Heart right ventricle (tissue), 16 donors: ENCODE measurements at regions not wholly inside any gene's neighbourhood (a gene's known extent, or its start where the extent isn't known, plus 50 kb on each side); places are given as distances from the start of the nearest gene placed in this dataset.

Experiments used
- ATAC-seq, 8 donors: fragments of 200-7000 bp; cut with Tn5 transposase; one replicate each; pipeline ENCODE4 v1.9.1; 2020; ENCODE audit warnings: mild to moderate bottlenecking in 8 of 8, moderate library complexity in 8 of 8, moderate number of reproducible peaks in 1 of 8
- DNase-seq, 2 donors: peaks; one replicate each; pipeline ENCODE4 v3.0.0-alpha.2; 2020
- H3K27ac ChIP-seq, 10 donors: fragments of 200-600 bp; sonication (generic) in 2 of 10; one replicate each; pipeline versions ENCODE4 v1.5.0 to v1.8.0; 2020 to 2022; ENCODE audit warnings: mild to moderate bottlenecking in 3 of 10
- H3K27me3 ChIP-seq, 7 donors: fragments of 200-600 bp; one replicate each; pipeline ENCODE4 v1.8.0; 2021 to 2022; ENCODE audit warnings: mild to moderate bottlenecking in 2 of 7
- H3K36me3 ChIP-seq, 9 donors: fragments of 200-600 bp; sonication (generic) in 1 of 9; one replicate each; pipeline versions ENCODE4 v1.5.0 to v1.8.0; 2020 to 2022; ENCODE audit warnings: mild to moderate bottlenecking in 2 of 9
- H3K4me1 ChIP-seq, 9 donors: fragments of 200-600 bp; sonication (generic) in 1 of 9; one replicate each; pipeline versions ENCODE4 v1.5.0 to v1.8.0; 2020 to 2022; ENCODE audit warnings: mild to moderate bottlenecking in 4 of 9
- H3K4me3 ChIP-seq, 10 donors: fragments of 200-600 bp; sonication (generic) in 2 of 10; one replicate each; pipeline versions ENCODE4 v1.5.0 to v1.8.0; 2020 to 2022; ENCODE audit warnings: mild to moderate bottlenecking in 7 of 10, moderate library complexity in 2 of 10
- H3K9me3 ChIP-seq, 11 donors: fragments of 200-600 bp in 10 of 11; sonication (generic) in 2 of 11; one replicate each; pipeline versions ENCODE4 v1.5.0 to v1.8.0; 2013 to 2022; ENCODE audit warnings: mild to moderate bottlenecking in 2 of 11, control low read depth in 1 of 11, moderate library complexity in 1 of 11
- CTCF ChIP-seq, 9 donors: fragments of 200-600 bp; sonication (generic) in 2 of 9; IDR thresholded peaks; one replicate each; pipeline versions ENCODE4 v1.5.0 to v1.8.0; 2021 to 2022; ENCODE audit warnings: antibody characterized with exemption in 9 of 9, mild to moderate bottlenecking in 5 of 9, moderate library complexity in 1 of 9
- WGBS, 2 donors: extraction: QIAGEN DNeasy Blood & Tissue Kit; methylation state at CpG; one replicate each; pipeline ENCODE4 v1.1.7; 2013; ENCODE audit warnings: inconsistent platforms in 1 of 2; 5-methylcytosine and 5-hydroxymethylcytosine counted together
- intact Hi-C, 10 donors: fragments of 100-400 bp; cut with DNase I; formaldehyde crosslinking; loops; one replicate each; pipeline versions ENCODE4 v1.11.1 to v1.14.2; 2022
- donor health status: Arrhythmogenic right ventricular cardiomyopathy.
- donor health status: ischemic (EF 13 %, LVEDD 7.1; RV severe dilation, severe dysfunction).
- donor health status: healthy with polysubstance abuse.
- donor health status: DM: no; HTN: yes; CAD: no.
- donor health status: DM: no; HTN: no; CAD: no.
- donor health status: ischemic (EF 25% LVEDD 6.9; RV normal size, moderate dysfunction).
- donor health status: ischemic (EF 25% LVEDD 5.7; RV mildly dilated, moderate dysfunction).
- donor health status: healthy.
- donor health status: DM: yes; HTN: yes; CAD: no.
- donor health status: Ischemic cardiomyopathy.
- donor health status: ischemic (EF 35%, LVEDD 5.7; RV mildly dilated, moderate dysfunction).
- donor health status: nonischemic (EF 11% LVEDD 7.7; RV severe dilation, severe dysfunction).
- donor health status: DM: yes; HTN: yes; CAD: no.
- donor health status: PGD.
- donor health status: ischemic (EF 29% LVEDD 5.4; RV normal size, mild dysfunction).
- donor health status: nonischemic (EF 23%, LVEDD 6.1; RV moderate dilation, normal function).

- Histone ChIP-seq H3K9me3 (peaks cover 0 to 4% (median 0%) of the 10 kb centered on the region in 11 donors), H3K4me3 (no peak overlapping the region), H3K27me3 (no peaks in the 10 kb centered on the region), H3K36me3 (no peaks in the 10 kb centered on the region), H3K4me1 (no peaks in the 10 kb centered on the region), H3K27ac (no peak overlapping the region)
- 96 to 97% methylated on average over 2 of the region's 2 CpGs for WGBS, 2 donors
- DNase-seq (no peak), ATAC-seq (no peak)
- TF ChIP-seq CTCF (IDR thresholded peaks at IDR 0.05) = no peak
- intact Hi-C loops = no loop called here
Observed at GRCh38 chr2:183214680-183215079, 90.4 kb downstream of the NUP35 start.

GRCh38 chr2:183215917-183216316 is 91.7 kb downstream of the NUP35 start:
- ATAC-seq (no peak), DNase-seq (no peak)
- 0 to 53% methylated on average over 1 of the region's 1 CpG for WGBS, 2 donors
- no peaks in the 10 kb centered on the region for H3K4me1 ChIP-seq
- intact Hi-C loops = no loop called here
- TF ChIP-seq CTCF (IDR thresholded peaks at IDR 0.05) = no peak
- H3K27ac ChIP-seq = no peak overlapping the region
- H3K27me3 ChIP-seq = no peaks in the 10 kb centered on the region
- no peaks in the 10 kb centered on the region for H3K9me3 ChIP-seq
- no peaks in the 10 kb centered on the region for H3K36me3 ChIP-seq
- H3K4me3 ChIP-seq = no peak overlapping the region

- no peak overlapping the region for H3K4me3 ChIP-seq
- no peaks in the 10 kb centered on the region for H3K9me3 ChIP-seq
- no peak for DNase-seq
- no peak for ATAC-seq
- WGBS, 2 donors = 62% methylated on average over 3 of the region's 3 CpGs
- no peak for TF ChIP-seq CTCF (IDR thresholded peaks at IDR 0.05)
- H3K4me1 ChIP-seq = no peaks in the 10 kb centered on the region
- H3K27me3 ChIP-seq = no peaks in the 10 kb centered on the region
- intact Hi-C loops = no loop called here
- no peaks in the 10 kb centered on the region for H3K36me3 ChIP-seq
- no peak overlapping the region for H3K27ac ChIP-seq
Observed at GRCh38 chr2:183219888-183220287, 95.6 kb downstream of the NUP35 start.

- DNase-seq = no peak
- H3K27me3 ChIP-seq = no peaks in the 10 kb centered on the region
- intact Hi-C loops = no loop called here
- no peaks in the 10 kb centered on the region for H3K36me3 ChIP-seq
- H3K4me1 ChIP-seq = peaks cover 0 to 7% (median 0%) of the 10 kb centered on the region in 9 donors
- no peak overlapping the region for H3K27ac ChIP-seq
- no peaks in the 10 kb centered on the region for H3K9me3 ChIP-seq
- TF ChIP-seq CTCF (IDR thresholded peaks at IDR 0.05) = no peak
- WGBS, 2 donors = 74% methylated on average over 5 of the region's 5 CpGs
- ATAC-seq = no peak
- no peak overlapping the region for H3K4me3 ChIP-seq
Observed at GRCh38 chr2:183222751-183223150, 98.5 kb downstream of the NUP35 start.

GRCh38 chr2:183224948-183225347 is 100.7 kb downstream of the NUP35 start:
- DNase-seq (no peak), ATAC-seq (no peak)
- H3K27ac ChIP-seq = no peak overlapping the region
- H3K36me3 ChIP-seq = no peaks in the 10 kb centered on the region
- intact Hi-C loops = no loop called here
- H3K4me1 ChIP-seq = peaks cover 0 to 7% (median 0%) of the 10 kb centered on the region in 9 donors
- no peaks in the 10 kb centered on the region for H3K9me3 ChIP-seq
- no peaks in the 10 kb centered on the region for H3K27me3 ChIP-seq
- H3K4me3 ChIP-seq = no peak overlapping the region
- TF ChIP-seq CTCF (IDR thresholded peaks at IDR 0.05) = no peak
